ENCODE measurements at regions not wholly inside any gene's neighbourhood (a gene's known extent, or its start where the extent isn't known, plus 50 kb on each side); places are given as distances from the start of the nearest gene placed in this dataset.
A peak's percentile ranks its signal among the peaks of the same experiment; 100 is the strongest.

DNA sequence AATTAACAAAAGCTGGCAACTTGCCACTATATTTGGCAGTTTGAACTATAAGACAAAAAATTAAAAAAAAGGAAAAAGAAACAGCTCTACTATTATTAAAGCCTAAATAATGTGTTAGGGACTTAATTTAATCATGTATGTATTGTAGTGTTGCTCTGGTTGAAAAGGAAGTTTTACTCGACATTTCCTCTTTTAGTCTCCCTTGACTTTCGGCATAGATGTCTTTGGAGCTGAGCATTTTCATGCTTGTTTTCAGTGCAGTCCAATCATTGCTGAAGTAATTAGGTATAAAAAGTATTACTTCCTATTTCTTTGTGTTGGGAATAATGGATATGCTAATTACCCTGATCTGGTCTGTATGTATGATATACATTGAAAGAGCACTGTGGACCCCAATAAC, 216.8 kb upstream of the KLF6 start:
- DNase-seq (ENCODE audit: low read depth, low spot score): no peak

DNA sequence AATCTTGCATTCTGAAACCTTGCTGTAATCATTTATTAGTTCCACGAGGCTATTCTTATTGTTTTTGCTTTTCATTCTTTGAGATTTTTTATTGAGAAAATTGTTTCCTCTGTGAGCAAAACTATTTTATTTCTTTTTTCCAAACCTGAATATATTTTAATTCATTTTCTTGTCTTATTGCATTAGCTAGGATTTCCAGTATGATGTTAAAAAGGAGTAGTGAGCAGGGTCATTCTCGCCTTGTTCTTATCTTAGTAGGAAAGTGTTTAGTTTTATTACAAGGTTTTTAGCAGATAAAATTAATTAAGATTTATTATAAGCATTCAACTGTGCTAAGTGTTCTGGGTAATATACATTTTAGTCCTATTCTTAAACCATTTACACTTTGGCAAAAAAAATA, 214.6 kb upstream of the KLF6 start:
- no peak for DNase-seq (ENCODE audit: low read depth, low spot score)

DNA sequence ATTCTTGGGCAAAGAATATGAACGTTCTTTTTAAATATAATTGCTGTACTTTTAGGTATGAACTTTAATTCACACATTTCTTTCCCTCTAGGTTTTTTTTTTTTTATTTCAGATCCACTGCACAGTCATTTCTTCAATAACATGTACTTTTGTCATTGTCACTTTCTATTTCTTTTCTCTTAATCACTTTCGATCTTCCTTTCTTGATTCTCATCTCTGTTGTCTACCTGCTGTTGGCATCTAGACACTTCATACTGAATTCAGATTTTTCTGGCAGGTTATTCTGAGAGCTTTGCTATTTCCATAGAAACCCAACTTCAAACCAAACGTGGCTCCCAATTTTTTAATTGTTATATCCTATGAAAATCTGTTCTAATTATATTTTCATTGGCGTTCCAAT, 211.7 kb upstream of the KLF6 start:
- DNase-seq (ENCODE audit: low read depth, low spot score): no peak

DNA sequence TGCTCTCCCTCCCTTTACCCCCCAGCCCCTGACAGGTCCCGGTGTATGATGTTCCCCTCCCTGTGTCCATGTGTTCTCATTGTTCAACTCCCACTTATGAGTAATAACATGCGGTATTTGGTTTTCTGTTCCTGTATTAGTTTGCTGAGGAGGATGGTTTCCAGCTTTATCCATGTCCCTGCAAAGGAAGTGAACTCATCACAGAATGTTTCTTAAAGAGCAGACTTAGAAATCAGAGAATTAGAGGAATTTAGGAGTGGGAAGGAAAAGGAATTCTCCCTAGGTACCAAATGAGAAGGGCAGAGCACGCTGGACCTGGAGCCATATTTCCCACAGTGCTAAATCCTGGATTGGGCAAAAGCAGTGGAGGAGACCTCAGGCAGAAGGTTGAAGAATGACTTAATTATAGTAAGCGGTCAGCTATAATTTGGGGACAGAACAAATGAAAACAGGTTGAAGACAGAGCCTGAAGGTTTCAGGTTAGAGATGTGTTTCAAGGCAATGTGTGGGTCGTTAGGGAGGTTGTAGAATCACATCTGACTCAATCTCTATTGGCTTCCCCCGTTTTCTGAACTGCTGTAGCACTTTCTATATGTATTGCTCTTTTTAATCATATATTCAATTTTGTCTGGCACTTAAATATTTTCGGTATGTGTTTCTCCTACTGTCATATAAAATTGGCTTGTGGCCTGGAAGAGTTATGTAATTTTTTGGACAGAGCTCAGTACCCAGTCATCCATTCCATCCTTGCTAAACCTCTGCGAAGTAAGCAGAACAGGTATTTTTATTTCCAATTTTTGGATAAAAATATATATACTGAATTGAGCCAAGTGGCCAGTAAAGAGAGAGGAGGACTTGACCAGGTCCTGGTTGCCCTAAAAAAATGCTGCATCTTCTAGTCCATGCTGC, 210.5 kb upstream of the KLF6 start:
- no peak for DNase-seq (ENCODE audit: low read depth, low spot score)

DNA sequence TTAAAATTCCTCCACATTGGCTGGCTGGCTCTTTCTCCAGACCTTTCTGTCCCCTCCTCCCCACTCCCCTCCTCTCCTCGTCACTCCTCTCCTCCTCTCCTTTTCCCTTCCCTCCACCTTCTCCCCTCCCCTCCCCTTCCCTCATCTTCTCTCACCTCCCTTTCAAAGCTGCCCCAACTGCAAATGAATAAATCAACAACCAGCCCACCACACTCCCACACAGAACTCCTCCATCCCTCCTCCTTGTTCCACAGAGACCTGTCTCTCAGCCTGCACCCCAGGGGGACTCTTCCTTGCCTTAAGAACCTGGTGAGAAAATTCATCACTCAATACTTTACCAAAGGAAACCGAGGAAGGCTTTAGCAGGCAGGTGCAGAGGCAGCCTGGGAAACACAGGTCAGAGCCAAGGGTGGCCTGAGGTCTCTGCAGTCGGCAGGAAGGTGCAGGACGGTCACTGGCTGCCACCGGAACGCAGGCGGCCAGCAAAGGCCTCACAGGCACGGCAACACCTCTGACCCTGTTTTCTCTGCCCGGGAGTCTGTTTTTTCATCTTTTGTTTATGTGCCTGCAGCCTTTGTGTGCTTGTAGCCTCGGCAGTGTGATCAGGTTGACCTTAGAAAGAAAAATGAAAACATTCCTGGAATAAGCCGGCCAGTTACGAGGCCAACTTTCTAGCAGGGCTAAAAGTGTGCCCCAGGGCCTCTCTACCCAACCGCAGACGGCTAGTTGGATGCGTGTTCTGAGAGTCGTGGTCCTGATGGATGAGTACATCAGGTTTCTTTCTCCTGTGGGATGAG, 207.6 kb upstream of the KLF6 start:
- no peak for DNase-seq (ENCODE audit: low read depth, low spot score)

DNA sequence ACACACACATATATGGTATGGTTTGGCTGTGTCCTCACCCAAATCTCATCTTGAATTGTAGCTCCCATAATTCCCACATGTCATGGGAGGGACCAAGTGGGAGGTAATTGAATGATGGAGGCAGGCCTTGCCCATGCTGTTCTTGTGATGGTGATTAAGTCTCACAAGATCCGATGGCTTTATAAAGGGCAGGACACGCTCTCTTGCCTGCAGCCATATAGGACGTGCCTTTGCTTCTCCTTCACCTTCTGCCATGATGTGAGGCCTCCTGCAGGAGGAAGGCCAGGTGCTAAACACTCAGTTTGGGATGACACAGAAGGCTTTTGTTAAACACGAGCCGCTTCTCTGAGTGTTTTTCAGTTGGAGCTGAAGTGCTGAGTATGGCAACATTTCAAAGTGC, 205.3 kb upstream of the KLF6 start:
- no peak for DNase-seq (ENCODE audit: low read depth, low spot score)

DNA sequence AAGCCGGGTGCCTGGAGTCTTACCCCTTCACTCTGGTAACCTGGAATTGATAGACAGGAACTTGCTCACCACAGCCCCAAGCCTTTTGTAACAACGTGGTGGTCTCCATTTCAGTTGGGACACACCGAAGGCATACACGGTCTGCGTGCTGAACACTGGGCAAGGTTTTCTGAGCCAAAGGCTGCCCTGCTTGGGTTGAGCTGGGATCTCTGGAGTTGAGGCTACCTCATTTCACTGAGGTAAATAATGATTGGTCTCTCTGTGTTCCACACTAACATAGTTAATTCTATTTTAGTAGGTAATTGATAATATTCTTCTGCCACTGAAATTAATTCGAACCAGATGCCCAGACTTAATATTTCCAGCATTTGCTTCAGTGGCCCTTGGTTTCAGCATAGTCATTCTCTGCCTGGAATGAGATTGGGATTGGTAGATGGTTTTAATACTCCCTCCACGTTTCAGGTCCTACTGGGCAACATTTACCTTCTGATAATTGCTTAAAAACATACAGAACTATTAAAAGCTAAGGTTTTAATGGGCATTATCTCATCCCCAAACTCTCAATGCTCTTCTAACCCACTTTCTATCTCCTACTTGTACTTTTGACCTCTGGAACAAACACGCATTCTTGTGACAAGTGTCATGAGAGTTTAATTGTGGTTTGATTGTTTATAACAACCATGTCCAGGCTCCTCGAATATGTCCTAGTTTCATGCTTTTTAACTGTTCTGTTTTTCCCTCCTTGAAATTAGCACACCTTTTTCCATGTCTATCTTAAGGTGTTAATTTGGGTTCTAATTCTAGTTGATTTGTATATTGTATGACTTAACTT, 202.3 kb upstream of the KLF6 start:
- DNase-seq (ENCODE audit: low read depth, low spot score): no peak

DNA sequence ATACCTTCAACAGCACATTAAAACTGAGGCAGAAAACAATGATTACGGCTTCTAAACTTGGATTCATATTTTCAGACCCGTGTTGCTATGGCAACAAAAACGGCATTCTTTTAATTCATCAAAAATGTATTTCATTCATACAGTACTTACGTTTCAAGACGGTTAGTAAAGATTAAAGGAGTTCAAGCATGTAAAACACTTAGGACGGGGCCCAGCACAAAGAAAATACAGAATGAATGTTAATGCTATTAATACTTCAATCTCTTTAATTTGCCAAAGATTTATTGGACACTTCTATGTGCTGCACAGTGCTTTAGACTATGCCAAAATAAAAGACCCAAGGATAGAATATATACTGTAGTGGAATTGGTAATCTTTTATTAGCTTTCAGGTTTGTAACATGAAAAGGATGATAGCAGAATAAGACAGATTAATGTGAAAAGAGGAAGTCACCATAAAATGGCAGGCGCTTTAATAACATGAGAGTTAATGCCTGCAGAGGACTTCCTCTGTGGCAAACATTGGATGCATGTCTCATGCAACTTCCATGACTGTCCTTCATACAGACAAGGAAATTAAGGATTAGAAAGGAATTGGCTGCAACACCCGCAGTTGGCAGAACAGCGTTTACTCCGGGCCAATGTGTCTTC, 201.6 kb upstream of the KLF6 start:
- DNase-seq (ENCODE audit: low read depth, low spot score): no peak

DNA sequence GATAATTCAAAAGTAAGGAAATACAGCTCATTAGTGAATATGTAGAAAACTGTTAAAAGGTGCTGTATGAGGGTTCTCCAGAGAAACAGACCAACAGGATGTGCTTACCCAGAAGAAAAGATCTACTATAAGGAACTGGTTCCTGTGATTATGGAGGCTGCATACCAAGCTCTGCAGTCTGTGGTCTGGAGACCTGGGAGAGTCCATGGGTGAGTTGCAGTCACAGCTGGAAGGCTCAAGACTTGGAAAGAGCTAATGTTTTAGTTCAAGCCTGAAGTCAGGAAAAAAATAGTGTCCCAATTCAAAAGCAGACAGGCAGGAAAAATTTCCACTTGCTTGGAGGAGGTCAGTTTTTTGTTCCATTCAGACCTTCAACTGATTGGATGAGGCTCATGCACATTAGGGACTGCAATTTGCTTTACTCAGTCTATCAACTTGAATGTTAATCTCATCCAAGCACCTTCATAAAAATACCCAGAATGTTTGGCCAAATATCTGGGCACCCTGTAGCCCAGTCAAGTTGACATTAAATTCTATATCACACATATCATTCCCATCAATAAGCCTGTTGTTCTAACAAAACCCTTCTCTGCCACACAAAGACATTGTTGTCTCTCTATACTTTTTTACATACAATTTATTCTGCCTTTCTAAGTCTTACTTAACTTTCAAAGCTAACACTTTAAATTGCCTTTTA, 197.9 kb upstream of the KLF6 start:
- peak; percentile 80 for DNase-seq (ENCODE audit: low read depth, low spot score)

DNA sequence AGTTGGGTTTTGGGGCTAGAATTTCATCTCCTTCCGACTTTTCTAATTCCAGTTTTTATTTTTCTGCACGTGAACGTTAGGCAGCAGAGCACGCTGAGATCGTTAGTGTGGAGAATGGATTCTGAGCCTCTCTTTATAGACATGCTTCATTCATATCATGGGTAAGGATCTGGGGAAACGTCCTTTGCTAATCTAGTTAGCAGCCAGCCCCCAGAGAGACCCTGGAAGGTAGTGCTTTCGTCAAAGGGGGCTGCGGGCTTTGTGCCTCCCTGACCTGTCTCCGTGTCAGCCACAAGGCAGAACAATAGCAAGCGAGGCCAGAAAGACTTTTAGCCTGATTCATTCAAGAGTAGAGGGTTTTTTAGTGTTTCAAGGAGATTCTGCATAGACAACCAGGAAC, 196.3 kb upstream of the KLF6 start:
- no peak for DNase-seq (ENCODE audit: low read depth, low spot score)

DNA sequence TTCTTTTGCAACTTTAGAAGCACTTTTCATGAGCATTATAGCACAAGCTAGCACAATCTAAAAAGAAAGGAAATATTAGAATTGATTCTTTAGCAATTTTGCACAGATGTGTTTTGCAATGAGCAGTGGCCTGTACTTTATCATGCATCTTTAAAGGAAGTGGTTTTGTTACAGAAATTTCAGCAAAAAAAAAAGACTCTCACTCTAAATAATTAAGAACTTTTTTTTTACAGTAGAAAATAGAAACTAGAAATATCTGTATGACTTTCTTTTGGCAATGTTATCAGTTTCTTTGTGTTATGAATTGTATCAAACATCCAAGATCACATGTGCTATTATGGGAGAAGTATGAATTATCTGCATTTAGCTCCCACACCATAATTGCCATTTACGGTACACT, 195.7 kb upstream of the KLF6 start:
- no peak for DNase-seq (ENCODE audit: low read depth, low spot score)

DNA sequence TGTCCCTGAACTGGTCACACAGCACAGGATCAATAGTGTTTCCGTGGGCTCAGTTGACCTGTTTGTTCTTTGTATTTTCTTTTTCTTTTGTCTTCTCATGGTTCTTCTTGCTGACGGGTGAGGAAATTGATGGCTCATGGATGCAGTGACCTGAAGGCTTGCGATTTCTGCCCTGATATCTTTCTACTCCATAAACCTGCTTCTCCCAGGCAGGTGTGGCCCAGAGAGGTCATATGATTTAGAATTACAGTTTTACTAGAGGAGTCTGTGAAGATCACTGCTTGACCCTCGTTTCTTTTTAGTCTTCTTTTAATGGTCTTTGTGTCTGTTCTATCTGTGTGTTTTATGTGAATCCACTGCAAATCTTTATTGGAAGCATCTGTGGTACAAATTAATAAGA, 195.1 kb upstream of the KLF6 start:
- no peak for DNase-seq (ENCODE audit: low read depth, low spot score)

DNA sequence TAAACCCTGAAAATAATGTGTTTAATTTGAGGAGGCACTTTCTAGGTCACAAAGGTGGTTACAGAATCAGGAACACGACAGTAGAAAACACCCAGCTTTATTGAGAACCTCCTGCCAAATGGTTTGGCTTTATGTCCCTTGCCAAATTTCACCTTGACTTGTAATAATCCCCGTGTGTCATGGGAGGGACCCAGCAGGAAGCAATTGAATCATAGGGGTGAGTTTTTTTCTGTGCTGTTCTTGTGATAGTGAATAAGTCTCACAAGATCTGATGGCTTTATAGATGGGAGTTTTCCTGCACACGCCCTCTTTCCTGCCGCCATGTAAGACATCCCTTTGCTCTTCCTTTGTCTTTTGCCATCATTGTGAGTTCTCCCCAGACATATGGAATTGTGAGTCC, 193.8 kb upstream of the KLF6 start:
- DNase-seq (ENCODE audit: low read depth, low spot score): no peak

DNA sequence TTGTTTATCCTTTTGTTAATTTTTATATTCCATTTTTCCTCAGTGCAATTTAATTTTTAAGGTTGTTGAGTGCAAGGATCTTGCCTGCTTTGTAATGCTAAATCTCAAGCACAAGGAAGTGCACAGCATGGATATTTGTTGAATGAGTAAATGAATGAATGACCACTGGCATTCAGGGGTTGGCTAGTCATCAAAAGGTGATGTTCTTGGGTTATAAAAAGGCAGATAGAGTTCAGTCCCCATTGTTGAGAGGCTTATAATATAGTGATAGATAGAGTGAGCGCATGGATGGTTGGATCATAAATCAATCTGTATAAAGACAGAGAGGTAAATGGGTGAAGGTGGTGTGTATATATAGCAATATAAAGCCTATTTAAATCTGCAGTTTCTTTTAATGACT, 193.2 kb upstream of the KLF6 start:
- no peak for DNase-seq (ENCODE audit: low read depth, low spot score)

DNA sequence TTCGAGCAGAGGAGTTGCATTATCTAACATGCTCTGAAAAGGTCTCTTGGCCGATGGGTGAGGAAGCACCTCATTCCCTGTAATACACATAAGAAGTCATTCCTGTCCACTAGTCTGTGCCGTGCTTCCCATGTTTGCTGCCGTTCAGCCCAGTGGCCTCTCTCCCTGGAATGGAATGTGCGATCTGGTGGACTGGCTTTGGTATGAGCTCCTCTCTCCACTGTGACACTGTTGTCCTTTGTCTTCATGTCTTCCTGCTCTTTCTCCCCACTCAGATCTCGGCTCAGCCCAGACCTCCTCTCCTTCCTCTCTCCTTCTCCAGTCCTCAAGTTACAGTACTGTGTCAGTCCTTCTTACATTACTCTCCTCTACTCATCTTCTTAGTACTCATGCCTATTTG, 192.8 kb upstream of the KLF6 start:
- no peak for DNase-seq (ENCODE audit: low read depth, low spot score)

DNA sequence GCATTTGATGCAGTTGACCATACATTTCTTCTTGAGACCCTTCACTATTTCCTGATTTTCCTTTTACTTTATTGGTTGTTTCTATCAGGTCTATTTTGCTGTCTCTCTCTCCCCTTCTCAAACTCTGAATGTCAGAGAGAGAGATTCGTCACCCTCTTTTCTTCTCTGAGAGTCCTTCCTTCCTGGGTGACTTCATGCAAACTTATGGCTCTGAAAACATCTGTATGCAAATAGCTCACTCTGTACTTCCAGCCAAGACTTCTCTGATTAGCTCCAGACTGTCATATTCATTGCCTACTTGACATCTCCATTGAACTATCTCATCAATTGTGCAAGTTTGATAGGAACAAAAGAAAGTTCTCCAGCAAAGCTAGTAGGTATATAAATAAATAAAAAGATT, 191.7 kb upstream of the KLF6 start:
- no peak for DNase-seq (ENCODE audit: low read depth, low spot score)

DNA sequence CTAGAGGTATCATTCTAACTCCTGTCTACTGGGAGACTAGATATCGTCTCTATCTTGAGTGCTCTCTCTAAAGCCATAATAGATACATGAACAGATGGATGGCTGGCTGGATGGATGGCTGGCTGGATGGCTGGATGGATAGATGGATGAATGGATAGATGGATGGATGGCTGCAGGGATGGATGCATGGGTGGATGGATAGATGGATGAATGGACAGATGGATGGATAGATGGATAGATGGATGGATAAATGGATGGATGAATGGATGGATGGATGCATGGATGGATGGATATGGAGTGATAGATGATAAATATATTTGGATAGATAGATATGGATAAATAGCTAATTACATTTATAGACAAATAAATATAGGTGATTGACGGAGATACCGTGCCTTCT, 191.2 kb upstream of the KLF6 start:
- no peak for DNase-seq (ENCODE audit: low read depth, low spot score)

DNA sequence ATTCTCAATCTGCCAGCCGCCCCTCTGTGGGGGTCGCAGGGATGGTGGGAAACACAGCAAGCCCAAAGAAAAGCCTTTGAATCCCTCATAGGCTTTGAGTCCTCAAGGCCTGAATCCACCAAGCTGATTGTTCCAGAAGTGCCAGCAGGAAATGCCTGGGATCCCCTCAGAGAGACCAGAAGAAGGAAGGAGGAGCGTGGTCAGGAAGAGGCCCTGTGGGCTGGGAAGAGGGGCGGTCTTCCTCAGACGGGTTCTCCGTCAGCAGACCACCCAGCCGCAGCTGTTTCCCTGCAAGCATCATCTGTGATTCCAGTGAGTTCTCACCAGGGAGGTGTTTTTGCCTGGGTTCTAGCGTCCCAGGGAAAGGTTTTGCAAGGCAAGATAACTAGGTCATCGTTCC, 190.0 kb upstream of the KLF6 start:
- DNase-seq (ENCODE audit: low read depth, low spot score): no peak

DNA sequence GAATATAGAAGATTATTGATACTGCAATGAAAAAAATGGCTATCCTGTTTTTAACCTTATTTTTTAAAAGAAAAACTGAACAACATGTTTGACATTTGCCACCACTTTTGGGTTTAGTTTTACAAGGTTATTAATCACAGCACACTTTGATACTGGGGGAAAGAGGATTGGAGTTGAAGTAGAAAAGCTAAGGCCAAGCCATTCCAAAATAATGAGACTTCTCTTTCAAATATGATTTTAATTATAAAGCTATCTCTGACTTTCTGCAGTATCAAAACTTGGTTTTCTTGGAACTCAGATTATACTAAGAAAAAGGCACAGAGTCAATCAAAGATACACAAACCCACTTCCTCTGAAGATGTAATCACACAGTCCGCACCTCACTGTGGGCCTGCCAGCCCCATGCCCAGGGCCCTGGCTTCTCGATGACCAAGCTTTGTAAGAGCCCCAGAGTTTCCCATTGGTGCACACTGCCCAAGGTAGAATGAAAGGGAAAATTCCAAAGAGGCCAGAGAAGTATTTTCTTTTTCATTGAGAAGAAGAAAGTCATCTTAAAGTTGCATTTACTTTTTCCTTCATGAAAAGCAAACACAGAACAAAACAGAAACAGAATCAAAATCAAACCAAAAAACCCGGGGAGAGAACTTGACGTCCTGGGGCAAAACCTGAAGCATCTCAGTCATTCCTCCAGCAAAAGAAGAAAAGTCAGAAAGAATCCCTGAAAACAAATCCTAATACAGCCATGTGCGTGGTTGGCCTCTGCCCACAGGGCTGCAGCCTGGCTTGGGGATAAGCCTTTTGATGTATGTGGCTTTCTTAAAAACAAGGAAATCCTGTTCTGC, 187.7 kb upstream of the KLF6 start:
- no peak for DNase-seq (ENCODE audit: low read depth, low spot score)

DNA sequence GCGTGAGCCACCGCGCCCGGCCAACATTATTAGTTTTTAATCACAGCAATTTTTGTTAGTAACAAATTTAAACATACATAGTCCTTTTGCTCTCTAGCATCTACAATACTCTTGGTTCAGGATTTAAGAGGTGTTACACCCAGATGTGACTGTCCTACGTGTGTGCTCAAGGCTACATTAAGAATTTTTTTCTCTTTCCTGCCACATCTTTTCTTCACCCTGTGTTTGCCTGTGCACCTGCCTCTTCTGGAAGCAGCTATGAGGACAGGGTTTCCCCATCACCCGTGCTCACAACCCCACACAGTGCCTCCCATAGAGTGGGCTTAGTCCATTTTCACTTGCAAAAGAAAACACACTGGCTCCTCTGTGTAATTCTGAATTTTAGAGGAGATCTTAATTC, 186.7 kb upstream of the KLF6 start:
- DNase-seq (ENCODE audit: low read depth, low spot score): no peak

Data from smooth muscle cell of the brain vasculature (primary cell).